Left renal pelvis (tissue), 4 donors: ENCODE measurements at regions not wholly inside any gene's neighbourhood (a gene's known extent, or its start where the extent isn't known, plus 50 kb on each side); places are given as distances from the start of the nearest gene placed in this dataset.

Experiments used
- DNase-seq, 4 donors: peaks; one replicate each; pipeline ENCODE4 v3.0.0-alpha.2; 2013; ENCODE audit warnings: low read depth in 4 of 4, low spot score in 3 of 4

GRCh38 chr16:85394456-85395206, 218.5 kb upstream of the GSE1 start:
- DNase-seq = no peak

GRCh38 chr16:85395207-85395912, 217.8 kb upstream of the GSE1 start:
- DNase-seq = peak in 2 of 4 donors; percentile 64 to 74

- no peak for DNase-seq
These were observed 216.9 kb upstream of the GSE1 start for GRCh38 chr16:85395913-85396878.

DNA sequence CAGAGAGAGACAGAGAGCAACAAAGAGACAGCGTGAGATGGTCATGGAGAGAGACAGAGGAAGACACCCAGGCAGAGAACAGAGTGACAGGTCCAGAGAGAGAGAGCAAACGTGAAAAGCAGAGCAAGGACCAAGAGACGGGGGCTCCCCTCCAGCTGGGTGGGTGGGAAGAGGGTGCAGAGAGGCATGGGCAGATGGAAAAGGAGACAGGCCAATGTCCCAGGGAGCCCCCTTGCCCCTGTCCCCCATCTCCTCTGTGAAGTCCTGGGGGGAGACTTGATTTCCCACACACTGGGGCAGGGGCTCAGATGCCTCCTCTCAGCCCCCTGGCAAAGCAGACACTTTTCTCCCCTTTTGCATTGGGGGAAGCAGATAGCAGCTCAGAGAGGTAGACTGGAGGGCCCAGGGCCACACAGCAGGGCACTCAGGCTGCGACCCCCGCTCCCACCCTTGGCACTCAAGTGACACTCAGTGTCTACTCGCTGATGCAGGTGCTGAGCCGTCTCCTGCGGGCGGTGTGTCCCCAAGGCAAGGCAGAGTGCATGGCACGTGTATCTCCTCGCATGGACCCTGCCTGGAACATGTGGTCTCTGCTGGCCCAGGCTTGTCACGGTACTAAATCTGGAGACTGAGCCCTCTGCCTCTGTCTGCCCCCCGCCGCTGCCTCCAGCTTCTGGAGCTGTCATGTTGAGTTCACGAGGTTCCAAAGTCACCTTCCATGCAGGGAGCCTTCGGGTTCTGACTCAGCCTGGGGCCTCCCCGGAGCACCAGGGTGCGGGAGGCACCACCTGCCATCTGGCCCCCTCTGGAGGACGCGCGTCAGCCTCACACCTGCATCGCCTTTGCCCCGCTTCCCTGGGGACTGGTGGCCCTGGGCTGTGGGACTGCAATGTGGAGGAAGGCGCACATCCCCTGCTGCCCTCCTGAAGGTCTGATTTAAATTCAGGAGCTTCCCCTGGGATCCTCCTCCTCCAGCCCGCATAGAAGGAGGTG, 215.9 kb upstream of the GSE1 start:
- no peak for DNase-seq

DNA sequence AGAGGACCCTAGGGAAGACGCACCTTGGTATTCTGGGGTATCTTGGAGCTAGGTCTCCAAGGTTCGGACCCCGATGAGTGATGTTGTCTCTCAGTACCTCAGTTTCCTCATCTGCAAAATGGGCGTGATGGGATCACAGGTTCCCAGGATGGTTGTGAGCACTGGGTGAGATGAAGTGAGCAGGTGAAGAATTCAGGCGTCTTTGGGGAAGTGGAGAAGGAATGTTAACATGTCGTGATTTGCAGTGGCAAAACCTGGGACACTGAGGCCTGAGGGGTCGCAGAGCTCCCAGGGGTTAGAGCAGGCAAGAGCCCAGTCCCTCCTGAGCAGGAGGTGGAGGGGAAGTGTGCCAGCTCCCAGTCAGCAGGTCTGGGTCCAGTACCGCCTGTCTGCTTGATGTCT, 215.1 kb upstream of the GSE1 start:
- DNase-seq = no peak

- no peak for DNase-seq
These were observed 214.2 kb upstream of the GSE1 start for GRCh38 chr16:85398688-85399582.

DNA sequence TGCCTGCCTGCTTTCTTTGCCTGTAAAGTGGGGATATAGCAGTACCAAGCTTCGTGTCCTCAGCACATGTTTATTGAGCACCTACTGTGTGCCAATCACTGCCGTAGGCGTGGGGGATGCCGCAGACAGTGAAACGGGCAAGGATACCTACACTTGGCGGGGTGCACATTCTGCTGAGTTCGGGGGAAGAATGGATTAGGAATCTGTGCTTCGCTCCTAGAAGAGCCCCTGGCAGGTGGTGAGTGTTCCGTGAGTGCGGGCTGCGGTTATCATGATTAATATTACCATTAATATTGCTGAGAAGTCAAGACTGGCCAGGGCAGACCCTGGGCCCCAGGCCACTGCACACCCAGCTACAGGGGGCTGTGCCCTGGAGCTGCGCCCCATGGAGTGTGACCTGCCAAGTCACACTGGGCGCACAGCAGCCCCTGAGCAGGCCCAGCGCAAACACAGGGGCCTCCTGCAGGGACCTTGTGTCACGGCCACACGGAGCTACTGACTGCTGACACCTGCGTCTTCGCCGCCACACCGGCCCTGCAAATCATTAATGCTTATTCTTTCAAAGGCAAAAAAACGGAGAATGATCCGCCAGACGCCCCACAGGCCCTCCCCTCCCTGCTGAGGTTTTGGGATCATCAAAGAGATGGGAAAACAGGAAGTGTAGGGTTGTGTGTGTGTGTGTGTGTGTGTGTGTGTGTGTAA, 213.4 kb upstream of the GSE1 start:
- no peak for DNase-seq

- DNase-seq = no peak
These were observed 212.6 kb upstream of the GSE1 start for GRCh38 chr16:85400305-85401205.

- DNase-seq = no peak
These were observed 211.7 kb upstream of the GSE1 start for GRCh38 chr16:85401370-85401916.

DNA sequence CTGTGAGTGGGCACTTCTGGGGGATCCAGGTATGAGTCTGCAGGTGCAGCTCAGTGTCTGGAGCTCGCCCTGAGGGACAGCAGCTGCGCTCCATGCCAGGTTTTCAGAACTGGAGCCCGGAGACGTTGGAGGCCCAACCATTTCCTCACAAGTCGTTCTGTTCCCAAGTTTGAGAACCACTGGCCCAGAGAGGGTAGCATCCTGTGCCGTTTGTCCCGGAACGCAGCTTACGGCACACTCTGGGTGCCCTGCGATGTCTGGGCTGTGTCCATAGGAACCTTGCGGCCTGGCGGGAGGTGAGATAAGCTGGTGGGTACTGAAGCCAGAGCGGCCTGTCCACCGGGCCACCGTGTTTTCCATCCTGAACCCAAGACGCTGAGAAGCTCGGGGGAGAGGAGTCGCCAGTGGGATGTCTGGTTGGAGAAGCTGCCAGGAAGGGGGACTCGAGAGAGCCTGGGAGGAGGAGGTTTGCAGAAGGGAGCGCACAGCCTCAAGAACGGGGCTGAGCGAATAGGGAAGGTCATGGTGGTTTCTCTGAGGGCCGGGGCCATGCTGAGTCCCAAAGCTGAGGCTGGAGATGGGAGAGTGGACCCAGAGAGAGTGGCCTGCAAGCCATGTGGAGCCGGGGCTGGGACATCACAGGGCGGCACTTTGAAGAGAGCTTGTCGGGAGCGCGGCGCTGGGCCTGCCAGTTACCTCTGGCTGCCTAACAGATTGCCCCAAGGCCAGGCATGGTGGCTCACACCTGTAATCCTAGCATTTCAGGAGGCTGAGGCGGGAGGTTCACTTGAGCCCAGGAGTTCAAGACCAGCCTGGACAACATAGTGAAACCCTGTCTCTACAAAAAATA, 211.0 kb upstream of the GSE1 start:
- no peak for DNase-seq

DNA sequence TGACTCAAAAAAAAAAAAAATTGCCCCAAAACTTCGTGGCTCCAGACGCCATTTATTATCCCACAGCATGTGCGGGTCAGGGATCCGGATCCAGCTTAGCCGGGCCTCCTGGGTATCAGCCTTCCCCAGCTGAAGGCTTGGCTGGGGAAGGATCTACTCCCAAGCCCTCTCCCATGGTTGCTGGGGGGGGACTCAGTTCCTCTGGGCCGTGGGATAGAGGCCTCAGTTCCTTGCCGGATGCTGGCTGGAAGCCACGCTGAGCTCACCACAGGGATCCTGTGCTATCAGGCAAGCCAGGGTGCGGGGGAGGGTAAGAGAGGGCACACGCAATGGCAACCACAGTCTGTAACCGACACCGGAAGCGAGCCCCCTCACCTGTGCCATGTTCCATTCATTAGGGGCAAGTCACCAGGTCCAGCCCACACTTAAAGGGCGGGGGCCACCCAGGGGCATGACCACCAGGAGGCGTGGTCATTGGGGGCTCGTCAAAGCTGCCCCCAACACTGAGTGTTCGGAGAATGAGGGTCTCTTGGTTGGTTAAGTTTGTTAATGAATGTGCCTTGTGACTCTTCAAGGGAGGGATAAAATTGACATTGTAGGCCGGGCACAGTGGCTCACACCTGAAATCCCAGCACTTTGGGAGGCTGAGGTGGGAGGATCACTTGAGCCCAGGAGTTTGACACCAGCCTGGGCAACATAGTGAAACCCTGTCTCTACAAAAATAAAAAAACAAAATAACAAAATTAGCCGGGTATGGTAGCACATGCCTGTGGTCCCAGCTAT, 210.0 kb upstream of the GSE1 start:
- no peak for DNase-seq

- no peak for DNase-seq
These were observed 209.4 kb upstream of the GSE1 start for GRCh38 chr16:85403693-85404092.

DNA sequence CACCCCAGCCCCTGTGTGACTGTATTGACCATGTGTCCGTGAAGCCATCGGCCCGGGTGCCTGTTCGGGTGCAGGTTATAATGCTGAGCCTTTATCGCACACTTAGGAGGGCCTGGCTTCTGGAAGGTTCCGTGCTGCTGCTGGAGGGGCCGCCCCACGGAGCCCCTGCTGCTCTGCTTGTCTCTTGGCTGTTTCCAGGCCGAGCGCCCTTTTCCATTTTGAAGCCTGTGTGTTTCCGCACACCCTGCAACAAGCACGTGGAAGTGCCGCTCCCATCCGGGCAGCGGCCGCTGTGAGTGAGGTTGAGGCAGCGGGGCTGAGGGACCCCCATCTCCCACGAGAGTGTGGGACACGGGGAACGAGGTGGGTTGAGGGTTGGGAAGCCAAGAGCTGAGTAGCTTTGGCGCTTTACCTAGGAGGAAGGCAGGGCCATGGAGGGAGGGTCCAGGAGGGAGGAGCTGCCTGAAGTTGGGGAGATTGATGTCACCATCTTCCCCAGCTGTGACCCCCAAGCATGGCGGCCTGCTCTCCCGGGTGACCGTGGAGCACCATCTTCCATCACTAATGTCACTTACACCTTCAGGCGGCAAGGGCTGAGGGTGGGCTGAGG, 200.1 kb upstream of the GSE1 start:
- no peak for DNase-seq

GRCh38 chr16:85413691-85414663, 199.1 kb upstream of the GSE1 start:
- DNase-seq = no peak
